Keratinocyte (primary cell): ENCODE measurements at regions not wholly inside any gene's neighbourhood (a gene's known extent, or its start where the extent isn't known, plus 50 kb on each side); places are given as distances from the start of the nearest gene placed in this dataset.

Experiments used
- DNase-seq: peaks from one replicate; pipeline ENCODE4 v3.0.0-alpha.2; 2011; ENCODE audit warnings: low read depth, missing footprints, low spot score
- FAIRE-seq: peaks from 2 replicates; lab custom pipeline; 2011; peaks lifted over from hg19 to GRCh38; lab: Jason Lieb, UNC
- H2AFZ ChIP-seq: 2 replicates; pipeline ENCODE4 v1.6.0; 2012; ENCODE audit warnings: low read length, control low read depth, inconsistent platforms; ENCODE audit not compliant: control insufficient read depth
- H3K27ac ChIP-seq: 2 replicates; pipeline ENCODE4 v1.5.1; 2011; ENCODE audit warnings: low read length; ENCODE audit not compliant: control insufficient read depth, insufficient read depth
- H3K27me3 ChIP-seq: 3 replicates; pipeline ENCODE4 v1.6.0; 2011; ENCODE audit warnings: low read length; ENCODE audit not compliant: control insufficient read depth, insufficient read depth; ENCODE audit errors: extremely low read depth
- H3K36me3 ChIP-seq, 2 experiments: 2 replicates in 1 of 2; 3 replicates in 1 of 2; pipeline ENCODE4 v1.5.1; 2011; ENCODE audit warnings: low read length in 2 of 2, mild to moderate bottlenecking in 1 of 2; ENCODE audit not compliant: control insufficient read depth in 2 of 2, insufficient read depth in 2 of 2; ENCODE audit errors: extremely low read depth in 1 of 2
- H3K4me1 ChIP-seq: 3 replicates; pipeline ENCODE4 v1.5.1; 2011; ENCODE audit warnings: low read length; ENCODE audit not compliant: control insufficient read depth, insufficient read depth; ENCODE audit errors: extremely low read depth
- H3K4me2 ChIP-seq: 3 replicates; pipeline ENCODE4 v1.6.0; 2011; ENCODE audit warnings: low read depth, low read length; ENCODE audit not compliant: control insufficient read depth, insufficient read depth; ENCODE audit errors: extremely low read depth
- H3K4me3 ChIP-seq, 3 experiments: fragments of 200-600 bp in 1 of 3; sonication (generic) in 1 of 3; 2 replicates in 2 of 3; 3 replicates in 1 of 3; pipeline ENCODE4 v1.5.1; 2011 to 2016; ENCODE audit warnings: low read length in 3 of 3, mild to moderate bottlenecking in 3 of 3, control low read depth in 2 of 3, inconsistent platforms in 1 of 3, low read depth in 1 of 3, mixed read lengths in 1 of 3, mixed run types in 1 of 3, moderate library complexity in 1 of 3; ENCODE audit not compliant: control insufficient read depth in 2 of 3, insufficient read depth in 2 of 3; ENCODE audit errors: extremely low read depth in 1 of 3
- H3K79me2 ChIP-seq: 2 replicates; pipeline ENCODE4 v1.6.0; 2012; ENCODE audit warnings: low read length; ENCODE audit not compliant: control insufficient read depth, insufficient read depth
- H3K9ac ChIP-seq: 3 replicates; pipeline ENCODE4 v1.6.0; 2011; ENCODE audit warnings: low read length; ENCODE audit not compliant: control insufficient read depth, insufficient read depth; ENCODE audit errors: extremely low read depth
- H3K9me1 ChIP-seq: 3 replicates; pipeline ENCODE4 v1.6.0; 2011; ENCODE audit warnings: low read length; ENCODE audit not compliant: control insufficient read depth, insufficient read depth; ENCODE audit errors: extremely low read depth
- H3K9me3 ChIP-seq: 2 replicates; pipeline ENCODE4 v1.5.1; 2012; ENCODE audit warnings: low read depth, low read length; ENCODE audit not compliant: control insufficient read depth
- H4K20me1 ChIP-seq: 3 replicates; pipeline ENCODE4 v1.6.0; 2011; ENCODE audit warnings: low read length; ENCODE audit not compliant: control insufficient read depth, insufficient read depth; ENCODE audit errors: extremely low read depth
- CTCF ChIP-seq, 3 experiments: IDR thresholded peaks in 1 of 3; conservative IDR thresholded peaks in 1 of 3; optimal IDR thresholded peaks in 1 of 3; 2 replicates in 2 of 3; 3 replicates in 1 of 3; pipeline versions ENCODE3 to v1.5.1; 2011; ENCODE audit warnings: low read length in 3 of 3, mild to moderate bottlenecking in 3 of 3, moderate library complexity in 2 of 3, control low read depth in 1 of 3, inconsistent platforms in 1 of 3; ENCODE audit not compliant: insufficient read depth in 2 of 3; ENCODE audit errors: extremely low read depth in 1 of 3
- EZH2 ChIP-seq: IDR thresholded peaks from one replicate; pipeline ENCODE4 v1.6.1; 2012; ENCODE audit warnings: inconsistent platforms, mild to moderate bottlenecking, low read length, moderate library complexity
- dilution Hi-C: fragments of 300-500 bp; cut with MboI; formaldehyde crosslinking; loops from one replicate; pipeline ENCODE4 v1.7.0; 2020; ENCODE audit warnings: low sequenced_read_pairs; ENCODE audit not compliant: extremely low pct_ligation_motif_present

- FAIRE-seq (no peak), DNase-seq (no peak)
- H3K9ac ChIP-seq = no peak overlapping the region
- H4K20me1 ChIP-seq = no peaks in the 10 kb centered on the region
- no peak overlapping the region for H3K27ac ChIP-seq
- no peaks in the 10 kb centered on the region for H3K36me3 ChIP-seq
- TF ChIP-seq EZH2 (no peak), CTCF (optimal IDR thresholded peaks at IDR 0.05 in 1 of 3, IDR thresholded peaks at IDR 0.05 in 1 of 3, conservative IDR thresholded peaks at IDR 0.05 in 1 of 3; ENCODE audit: extremely low read depth in 1 of 3, insufficient read depth in 2 of 3, low read length in 3 of 3) (no peak)
- dilution Hi-C loops = no loop called here
- H3K4me3 ChIP-seq = no peak overlapping the region
- no peak overlapping the region for H2AFZ ChIP-seq
- no peaks in the 10 kb centered on the region for H3K27me3 ChIP-seq
- H3K79me2 ChIP-seq = no peaks in the 10 kb centered on the region
- no peak overlapping the region for H3K4me2 ChIP-seq
- H3K9me3 ChIP-seq = no peaks in the 10 kb centered on the region
- H3K9me1 ChIP-seq = peaks cover 2% of the 10 kb centered on the region
- H3K4me1 ChIP-seq = peaks cover 24% of the 10 kb centered on the region
Observed at GRCh38 chr7:47633134-47633533, 51.2 kb upstream of the TNS3 start.
